GM21529 (cell line): ENCODE measurements at regions not wholly inside any gene's neighbourhood (a gene's known extent, or its start where the extent isn't known, plus 50 kb on each side); places are given as distances from the start of the nearest gene placed in this dataset.

Experiments used
- ATAC-seq: cut with Tn5 transposase; IDR thresholded peaks from one replicate; pipeline ENCODE4 v1.9.1; 2021; ENCODE audit not compliant: unreplicated experiment

DNA sequence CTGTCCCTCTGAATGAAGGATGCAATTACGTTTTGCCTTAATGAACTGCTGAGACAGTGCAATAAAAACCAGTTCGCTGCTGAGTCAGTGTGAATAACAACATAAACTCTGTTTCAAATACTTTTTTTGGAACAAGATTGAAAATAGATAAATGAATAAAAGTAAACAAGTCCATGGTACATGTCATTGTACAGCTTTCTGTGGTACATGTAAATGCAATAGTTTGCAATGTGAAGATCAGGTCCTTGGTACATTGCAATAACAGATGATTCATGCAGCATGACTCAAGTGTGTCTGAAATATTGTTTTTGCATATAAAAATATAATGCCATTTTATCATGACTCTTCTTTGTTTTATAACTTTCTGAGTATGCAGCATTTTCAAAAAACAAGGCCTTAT is 193.4 kb upstream of the PACRGL start:
- no peak for ATAC-seq

DNA sequence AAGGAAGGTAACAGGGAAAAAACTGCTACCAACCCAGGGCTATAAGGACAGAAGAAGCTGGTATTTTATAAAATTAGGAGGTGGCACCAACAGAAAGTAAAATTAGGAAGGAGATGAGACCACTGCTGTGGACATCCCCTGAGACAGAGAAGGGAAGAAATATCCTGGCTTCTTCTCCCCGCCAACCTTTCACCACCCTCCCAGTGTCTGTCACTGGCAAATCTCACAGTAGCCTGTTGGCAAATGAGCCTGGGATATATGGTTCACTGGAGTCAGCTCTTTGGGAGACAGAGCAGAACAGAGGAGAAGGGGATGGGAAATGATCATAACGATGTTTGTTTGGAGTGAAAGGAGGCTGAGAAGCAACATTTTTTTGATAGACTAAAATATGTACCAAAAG is 190.9 kb upstream of the PACRGL start:
- ATAC-seq, result no peak

DNA sequence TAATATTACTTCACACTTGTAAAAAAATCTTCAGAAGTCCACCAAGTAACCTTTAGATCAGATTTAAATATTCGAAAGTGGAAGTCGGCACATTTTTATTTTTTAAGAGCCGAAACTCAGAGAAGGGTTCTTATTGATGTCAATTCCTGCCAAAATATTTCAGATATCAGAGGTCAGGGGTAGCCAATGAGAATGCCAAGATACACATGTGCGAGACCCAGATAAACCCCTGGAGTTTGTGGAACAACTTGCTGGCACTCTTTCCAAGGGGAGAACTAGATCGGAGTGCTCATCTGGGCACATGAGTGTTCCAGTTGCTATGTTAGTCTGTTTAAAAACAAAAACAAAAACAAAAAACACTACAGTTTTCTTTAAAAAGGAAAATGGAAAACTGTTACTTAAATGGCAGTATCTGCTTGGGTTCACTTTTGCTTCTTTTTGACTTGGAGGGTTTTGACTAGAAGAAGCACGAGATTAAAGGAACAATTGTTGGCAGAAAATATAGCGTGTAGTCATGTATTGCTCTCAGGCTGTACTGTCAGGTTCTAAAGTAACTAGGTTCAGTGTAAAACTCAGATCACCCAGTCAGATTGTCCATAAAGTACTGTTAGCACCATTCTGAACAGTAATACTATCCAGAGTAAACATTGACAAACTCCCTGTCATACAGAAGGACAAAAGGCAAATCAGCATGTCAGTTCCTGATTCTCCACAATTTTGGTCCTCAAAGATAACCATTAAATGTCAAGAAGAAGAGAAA is 188.0 kb upstream of the PACRGL start:
- no peak for ATAC-seq

DNA sequence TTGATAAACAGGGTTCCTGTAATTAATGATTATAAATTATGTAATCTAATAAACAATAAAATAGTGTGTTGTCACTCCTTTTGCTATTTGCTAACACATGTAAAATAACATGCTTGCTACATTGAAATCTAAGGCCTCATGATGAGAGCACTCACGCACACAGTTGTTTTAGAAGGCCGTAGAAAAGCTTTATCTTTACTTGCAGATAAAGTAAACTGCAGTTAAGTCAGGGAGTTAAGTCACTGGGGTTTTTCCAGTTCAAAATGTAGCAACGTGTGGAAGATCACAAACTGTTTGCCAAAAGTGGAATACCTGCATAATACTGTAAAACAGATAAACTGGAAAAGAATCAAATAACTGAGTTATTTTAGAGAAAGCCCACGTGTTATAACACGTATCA is 187.3 kb upstream of the PACRGL start:
- no peak for ATAC-seq

DNA sequence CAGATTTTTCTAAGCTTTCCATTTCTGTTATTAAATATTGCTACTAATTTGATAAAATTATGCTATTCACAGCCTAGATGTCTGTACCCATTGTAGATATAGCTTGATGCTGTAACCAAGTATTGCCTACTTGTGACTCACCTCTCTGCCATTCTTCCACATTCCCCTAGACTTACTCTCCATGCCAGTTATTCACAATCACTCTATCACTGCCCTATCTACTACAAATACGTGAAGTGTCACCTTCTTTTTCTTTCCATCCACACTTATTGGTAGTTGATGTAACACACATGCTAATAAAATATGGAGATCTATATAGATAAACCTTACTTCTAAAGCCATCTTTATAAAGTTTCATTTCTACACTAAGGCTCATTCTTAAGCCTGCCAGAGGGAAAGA is 179.4 kb upstream of the PACRGL start:
- ATAC-seq, result no peak

DNA sequence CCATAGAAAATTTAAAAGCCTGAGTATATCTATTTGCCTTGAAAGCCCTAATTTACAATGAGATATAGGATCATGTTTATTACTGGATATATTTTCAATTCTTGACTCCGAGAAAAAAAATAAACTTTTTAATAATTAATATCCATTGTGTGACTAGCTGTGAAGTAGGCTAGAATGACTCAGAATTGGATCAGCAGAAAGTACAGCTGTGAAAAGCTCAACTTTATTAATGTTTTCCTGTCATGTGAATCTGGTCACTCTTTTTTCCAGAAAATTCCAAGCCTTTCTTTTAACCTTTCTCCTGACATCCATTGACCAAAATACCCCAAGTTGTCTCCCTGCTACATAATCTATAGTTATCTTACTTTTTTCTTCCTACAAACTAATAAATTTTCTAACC is 171.8 kb upstream of the PACRGL start:
- ATAC-seq, result no peak

DNA sequence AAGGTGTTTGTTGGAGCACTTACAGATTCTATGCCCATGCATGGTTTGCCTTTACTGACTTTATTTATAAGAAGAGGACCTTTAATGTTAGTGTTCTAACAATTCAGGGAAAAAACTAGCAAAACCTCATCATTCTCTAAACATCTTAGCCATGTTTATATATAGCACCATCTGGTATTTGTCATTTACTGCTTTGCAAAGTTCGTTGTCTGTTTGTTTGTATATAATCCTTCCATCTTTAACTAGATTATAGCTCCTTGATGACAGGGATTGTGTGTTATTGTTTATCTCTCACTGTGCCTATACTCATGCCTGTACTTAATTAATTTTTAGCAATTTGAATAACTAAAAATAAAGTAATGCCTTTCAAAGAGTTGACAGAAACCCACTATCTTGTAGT is 170.6 kb upstream of the PACRGL start:
- no peak for ATAC-seq

DNA sequence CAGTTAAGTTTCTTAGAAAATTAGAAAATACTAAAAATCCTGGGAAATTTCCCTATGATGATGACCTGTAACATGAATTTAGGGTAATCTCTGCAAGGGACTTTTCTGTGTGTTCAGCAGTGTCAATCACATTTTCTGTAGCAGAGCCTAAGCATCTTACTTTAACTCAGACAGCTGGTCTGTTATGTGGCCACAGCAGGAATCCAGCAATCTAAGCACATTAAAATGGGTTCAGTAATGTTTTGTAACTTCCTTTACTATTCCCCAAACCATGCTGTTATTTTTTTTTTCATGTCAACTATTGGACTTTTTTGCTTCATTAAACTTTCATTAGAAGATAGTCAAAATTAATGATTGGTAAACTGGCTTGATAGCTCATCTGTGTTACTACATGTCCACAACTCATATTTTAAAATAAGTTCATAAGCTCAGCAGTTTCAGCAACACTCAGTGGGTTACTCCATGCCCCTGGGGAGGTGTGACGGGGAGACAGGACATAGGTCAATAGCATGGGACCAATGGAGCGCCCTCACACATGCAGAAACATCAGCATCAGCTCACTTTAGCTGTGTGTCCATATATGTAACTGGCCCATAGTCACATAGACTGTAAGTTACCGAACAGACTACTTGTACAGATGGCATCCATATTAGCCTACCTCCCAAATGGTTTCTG is 168.0 kb upstream of the PACRGL start:
- ATAC-seq, result no peak

DNA sequence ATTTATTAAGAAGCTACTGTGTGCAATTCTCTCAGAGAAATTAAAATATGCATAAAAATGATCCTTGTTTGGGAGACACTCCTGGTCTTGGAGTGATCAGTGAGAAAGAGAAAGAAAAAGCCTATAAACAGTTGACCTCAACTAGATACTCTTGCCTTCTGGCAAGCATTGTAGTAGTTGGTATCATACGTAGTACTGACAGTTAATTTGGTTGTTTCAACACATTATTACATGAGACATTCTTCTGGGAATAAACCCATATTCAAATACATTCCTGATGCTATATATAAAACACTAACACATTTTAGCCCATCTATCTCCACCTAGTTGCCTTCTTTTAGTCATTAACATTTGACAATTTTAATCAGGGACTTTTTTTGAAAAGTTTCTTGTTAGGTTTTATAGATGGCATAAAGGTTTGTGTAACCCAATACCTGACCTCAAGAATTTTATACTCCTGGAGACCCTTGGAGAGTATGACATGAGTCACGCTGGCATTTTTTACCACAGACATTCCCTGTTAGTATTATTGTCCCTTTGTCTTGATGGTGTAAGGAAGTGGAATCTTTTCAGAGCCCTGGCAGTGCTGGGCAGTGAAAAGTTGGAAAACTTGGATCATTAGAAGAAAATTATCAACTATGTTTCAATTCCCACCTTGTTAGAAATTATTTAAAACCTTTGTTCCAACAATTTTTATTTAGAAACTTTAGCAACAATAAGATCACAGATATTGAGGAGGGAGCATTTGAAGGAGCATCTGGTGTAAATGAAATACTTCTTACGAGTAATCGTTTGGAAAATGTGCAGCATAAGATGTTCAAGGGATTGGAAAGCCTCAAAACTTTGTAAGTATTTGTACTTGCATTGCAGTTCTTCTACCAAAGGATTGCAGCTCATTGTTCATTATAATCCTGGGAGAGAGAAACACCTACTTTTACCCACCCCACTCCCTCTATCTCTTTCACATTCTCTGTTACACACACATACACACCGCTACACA is 167.1 kb upstream of the PACRGL start:
- no peak for ATAC-seq

DNA sequence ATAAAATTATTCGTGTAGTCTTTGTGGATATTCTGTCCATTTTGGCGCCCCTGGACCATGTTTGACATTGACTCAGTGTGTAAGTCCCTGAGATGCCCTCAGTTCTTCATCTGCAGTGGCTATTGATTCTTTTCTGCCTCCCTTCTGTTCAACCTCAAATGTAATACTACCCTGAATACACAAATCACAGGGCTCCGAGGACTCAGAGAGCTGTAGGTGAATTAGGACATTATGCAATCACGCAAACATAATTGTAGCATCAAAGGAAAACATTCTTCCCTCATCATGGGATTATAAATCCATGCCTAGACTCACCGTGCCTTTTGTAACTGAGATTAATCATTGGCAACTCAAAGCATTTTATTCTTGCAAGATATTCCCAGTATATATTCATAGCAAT is 161.4 kb upstream of the PACRGL start:
- no peak for ATAC-seq

DNA sequence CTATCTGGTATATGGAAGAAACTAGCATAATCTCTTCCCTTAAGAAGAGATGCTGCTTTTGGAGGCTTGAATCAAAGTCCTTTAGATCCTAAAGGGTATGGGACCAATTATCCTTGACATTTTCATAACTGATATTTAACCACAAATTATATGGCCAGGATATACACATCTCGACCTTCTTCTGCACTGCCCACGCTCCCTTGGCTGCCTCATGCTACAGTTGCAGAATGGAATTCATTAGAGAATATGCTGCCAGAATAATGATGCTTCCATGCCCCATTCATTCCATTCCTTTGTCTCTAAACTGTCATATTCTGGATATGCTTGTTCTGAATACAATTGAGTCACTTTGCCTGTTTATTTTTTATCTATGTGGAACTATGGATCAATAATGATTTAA is 157.1 kb upstream of the PACRGL start:
- ATAC-seq, result no peak

DNA sequence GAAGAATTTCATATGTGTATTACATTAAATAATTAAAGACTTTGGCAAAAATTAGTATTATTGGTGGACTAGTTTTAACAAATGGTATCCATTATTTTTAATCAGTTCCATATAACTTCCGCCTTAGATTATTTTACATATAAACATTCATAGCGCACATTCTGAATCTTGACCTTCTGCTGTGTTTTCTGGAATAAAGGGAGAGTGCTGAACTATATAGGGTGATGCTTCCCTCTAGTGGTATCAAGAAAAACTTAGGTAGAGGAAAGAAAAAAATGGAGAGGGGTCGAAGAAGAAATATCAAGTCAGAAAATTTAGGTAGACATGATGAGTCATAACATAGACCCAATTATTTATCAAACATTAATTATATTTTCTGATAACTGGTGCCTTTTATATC is 155.6 kb upstream of the PACRGL start:
- ATAC-seq, result no peak

DNA sequence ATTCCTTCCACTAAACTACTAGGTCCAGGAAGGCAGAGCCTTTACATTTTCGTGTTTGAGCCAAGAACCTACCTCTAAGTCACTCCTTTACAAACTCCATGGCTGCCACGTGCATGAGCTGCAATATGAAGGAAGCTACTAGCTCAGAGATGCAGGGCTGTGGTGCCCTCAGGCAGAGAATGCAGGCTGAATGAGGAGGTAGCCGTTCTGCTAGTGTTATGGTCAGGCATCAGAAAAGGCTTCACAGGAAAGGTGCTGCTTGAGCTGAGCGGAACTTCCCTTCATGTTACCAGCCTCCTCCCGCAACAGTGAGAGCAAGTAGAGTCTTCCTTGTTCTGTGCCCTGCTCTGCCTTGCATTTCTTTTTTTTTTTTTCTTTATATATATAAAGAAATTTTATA is 148.3 kb upstream of the PACRGL start:
- ATAC-seq, result no peak

DNA sequence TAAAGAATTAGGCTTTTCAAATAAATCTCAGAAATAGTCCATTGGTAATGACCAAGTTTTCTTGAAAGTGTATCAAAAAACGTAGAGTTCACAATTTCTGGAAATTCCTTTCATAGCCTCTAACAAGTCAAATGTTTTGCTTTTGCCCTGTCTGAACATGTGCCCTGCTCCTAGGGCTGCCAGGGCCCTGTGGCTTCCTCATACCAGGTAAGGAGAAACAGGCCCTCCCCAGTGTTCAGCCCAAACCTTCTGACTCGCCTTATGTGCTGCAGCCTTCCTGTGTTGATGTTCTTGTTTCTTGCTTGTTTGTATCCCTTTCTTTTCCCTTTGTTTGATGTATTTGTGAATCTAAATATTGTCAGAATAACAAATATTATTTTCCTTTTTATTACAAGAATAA is 146.1 kb upstream of the PACRGL start:
- ATAC-seq, result no peak

DNA sequence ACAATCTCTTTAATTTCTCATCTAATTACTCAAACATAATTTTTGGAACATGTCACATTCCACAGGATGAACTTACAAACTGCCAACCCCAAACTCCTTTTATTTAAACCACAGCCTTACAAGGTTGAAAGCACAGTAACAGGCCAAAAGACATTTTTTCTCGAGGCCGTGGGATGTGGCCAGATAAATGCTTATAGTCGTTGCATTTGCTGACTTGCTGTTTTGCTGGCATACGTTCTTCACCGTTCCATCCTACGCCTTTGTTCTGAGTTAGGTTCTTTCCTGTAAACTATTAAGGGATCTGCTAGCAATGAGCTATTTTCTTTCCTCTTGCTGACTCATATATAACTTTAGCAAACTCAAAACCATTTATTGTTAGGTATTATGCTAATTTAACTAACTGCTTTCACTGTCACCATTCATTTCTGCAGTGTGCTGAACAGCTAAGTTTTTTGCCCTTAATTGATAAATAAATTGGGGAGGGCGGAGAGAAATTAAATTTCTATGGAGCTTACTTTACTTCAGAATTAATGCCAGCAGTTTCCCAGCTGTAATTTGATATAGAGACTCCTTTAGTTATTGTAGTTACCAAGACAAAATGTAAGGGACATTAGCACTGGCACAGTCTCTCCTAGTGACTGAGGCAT is 135.1 kb upstream of the PACRGL start:
- no peak for ATAC-seq

DNA sequence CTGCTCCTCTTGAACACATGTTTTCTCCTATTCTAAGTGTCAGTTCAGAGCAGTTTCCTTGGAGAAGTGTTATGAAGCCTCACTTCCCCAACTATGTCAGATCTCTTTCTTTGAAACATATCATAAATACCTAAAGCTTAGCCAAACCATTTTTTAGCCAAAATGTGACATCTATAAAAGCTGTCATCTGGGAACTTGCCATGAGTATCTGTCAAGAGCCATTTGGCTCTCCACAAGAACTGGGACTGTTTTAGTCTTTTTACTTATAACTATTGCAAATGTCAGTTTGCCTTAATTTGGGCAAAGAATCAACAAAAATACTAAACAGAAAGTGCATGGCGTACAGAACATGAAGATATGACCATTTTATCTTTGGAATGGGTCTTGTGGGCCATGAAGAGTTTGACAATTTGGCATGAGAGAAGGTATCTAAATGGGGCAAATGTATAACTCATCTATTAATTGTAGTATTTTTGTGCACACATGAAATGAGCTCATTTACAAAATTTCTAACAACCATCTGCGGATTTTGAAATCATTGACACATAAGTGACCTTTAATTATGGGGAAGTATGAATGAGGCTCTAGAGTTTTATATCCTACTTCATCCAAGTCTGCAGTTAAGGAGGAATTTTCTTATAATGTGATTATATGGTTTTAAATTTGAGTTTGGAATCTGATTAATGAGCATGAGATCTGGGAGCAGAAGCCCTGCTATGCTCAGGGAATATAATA is 129.1 kb upstream of the PACRGL start:
- ATAC-seq, result no peak

DNA sequence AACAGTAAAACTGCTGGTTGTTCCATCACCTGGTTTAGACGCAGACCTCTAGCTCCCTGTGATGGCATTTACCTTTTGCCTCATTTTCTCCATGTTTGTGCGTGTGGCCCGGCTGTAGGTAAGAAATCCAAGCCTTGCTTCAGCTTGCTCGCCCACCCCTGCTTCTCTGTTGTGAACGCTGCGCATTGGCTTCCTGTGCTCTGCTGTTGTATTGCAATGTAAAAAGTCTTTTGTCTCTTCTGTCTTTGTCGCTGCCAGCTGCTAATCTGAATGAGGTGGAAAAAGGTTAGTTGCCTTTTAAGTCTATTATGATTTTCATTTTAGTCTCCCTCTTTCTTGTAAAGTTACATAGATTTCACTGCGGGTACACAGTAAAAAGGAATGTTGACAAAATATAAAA is 127.3 kb upstream of the PACRGL start:
- ATAC-seq, result no peak

DNA sequence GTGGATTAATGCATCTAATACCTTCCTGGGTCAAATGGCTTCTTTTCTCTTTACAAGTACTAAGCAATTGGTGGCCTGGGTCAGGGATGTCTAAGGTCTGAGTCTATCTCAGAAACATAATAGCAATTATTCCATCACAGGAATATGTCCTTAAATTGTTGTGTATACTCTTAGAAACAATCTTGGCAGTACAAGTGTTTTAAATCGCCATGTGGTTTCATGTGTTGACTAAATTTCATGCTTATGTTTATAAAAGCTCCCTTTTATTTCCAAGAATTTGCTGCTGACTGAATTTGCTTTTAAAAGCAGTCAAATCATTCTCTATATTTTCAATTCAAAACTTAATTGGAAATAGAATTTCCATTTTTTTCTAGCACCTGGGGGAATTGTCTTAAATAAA is 125.3 kb upstream of the PACRGL start:
- ATAC-seq, result no peak

DNA sequence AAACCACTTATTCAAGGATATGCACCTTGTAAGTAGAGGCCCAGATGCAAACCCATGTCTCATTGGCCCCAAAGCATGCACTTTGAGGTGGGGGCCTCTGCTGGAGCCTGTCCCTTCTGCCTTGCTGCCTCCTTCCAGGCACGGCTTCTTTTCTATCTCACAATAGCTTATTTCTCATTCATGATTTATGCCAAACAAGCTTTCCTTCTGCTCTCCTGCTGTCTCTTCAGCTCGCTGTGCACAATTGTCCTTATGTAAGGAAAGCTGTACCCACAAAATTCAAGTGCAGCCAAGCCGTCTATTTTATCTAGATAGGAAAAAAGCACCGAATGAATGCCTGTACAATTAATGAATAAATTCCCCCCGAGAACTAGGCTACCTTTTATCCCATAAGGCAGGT is 124.8 kb upstream of the PACRGL start:
- no peak for ATAC-seq

DNA sequence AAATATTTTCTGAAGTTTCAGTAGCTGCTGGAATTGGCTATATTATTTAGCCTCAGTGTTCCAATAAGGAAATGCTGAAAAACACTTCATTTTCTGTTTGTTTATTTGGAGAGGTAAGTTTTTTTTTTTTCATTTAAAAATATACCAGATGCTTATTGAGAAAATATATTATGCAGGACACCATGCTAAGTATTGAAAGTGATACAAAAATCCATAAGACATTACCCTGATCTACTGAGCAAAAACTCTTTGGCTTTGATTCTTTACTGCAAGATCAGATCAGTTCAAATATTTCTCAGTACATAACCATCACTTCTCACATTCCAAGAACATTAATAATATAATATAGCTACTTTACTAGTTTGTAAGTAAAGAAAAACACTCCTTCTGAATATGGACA is 123.4 kb upstream of the PACRGL start:
- no peak for ATAC-seq

DNA sequence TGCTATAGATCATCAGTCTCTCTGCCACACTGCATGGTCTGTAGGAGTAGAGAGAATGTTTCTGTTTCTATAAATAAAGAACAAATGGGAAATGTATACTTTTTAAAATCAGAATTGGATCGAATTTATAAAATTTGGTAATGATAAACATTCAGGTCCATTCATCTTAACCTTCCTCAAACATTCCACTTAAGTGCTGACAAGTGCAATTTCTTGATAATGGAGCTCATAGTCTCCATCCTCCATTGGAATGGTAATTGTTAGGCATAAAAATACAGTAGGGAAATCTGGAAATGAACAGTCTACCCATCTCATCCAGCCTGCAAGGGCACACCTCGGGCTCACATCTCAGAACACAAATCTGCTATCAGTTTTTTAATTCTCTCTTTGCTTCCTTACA is 122.6 kb upstream of the PACRGL start:
- ATAC-seq, result no peak
